ENCODE measurements at regions not wholly inside any gene's neighbourhood (a gene's known extent, or its start where the extent isn't known, plus 50 kb on each side); places are given as distances from the start of the nearest gene placed in this dataset.

DNA sequence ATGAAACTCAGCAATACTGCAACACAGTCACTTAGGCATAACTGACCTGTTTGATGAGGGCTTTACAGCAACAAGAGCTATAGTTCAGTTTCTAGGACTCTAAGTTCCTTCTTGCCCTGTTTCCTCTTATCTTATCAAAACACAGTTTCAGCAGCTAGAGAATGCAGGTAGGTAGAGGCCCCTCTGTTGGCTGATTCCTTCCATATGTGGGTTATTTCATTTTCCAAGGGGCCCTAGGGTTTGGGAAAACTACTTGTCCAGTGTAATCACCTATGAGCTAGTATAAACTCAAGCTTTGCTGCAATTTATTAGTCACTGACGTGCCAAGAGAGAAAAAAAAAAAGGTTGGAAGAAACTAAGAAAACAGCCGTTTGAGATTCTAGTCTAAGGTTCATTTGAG, 607.7 kb upstream of the USP24 start (continued):
- no peak for TF ChIP-seq TAF7 (optimal IDR thresholded peaks at IDR 0.05; ENCODE audit: borderline replicate concordance, low read depth, low read length)
- TF ChIP-seq SIX5 (IDR thresholded peaks at IDR 0.05; ENCODE audit: low read depth, low read length) = no peak
